Osteoblast (primary cell): ENCODE measurements at regions not wholly inside any gene's neighbourhood (a gene's known extent, or its start where the extent isn't known, plus 50 kb on each side); places are given as distances from the start of the nearest gene placed in this dataset.

Source experiments
- DNase-seq: peaks from one replicate; pipeline ENCODE4 v3.0.0; 2011; ENCODE audit warnings: low spot score, mixed read lengths; ENCODE audit not compliant: insufficient read length; ENCODE audit errors: missing footprints
- H2AFZ ChIP-seq: 2 replicates; pipeline ENCODE4 v1.6.0; 2011; ENCODE audit warnings: mild to moderate bottlenecking, low read length
- H3K27ac ChIP-seq: 2 replicates; pipeline ENCODE4 v1.5.1; 2011; ENCODE audit warnings: mild to moderate bottlenecking, low read depth, low read length, moderate library complexity
- H3K27me3 ChIP-seq: 2 replicates; pipeline ENCODE4 v1.6.0; 2012; ENCODE audit warnings: mild to moderate bottlenecking, control low read depth, inconsistent platforms, low read length, moderate library complexity; ENCODE audit not compliant: insufficient read depth
- H3K36me3 ChIP-seq: 2 replicates; pipeline ENCODE4 v1.5.1; 2011; ENCODE audit warnings: mild to moderate bottlenecking, low read length, control low read depth, moderate library complexity; ENCODE audit not compliant: insufficient read depth
- H3K4me1 ChIP-seq: 2 replicates; pipeline ENCODE4 v1.5.1; 2011; ENCODE audit warnings: mild to moderate bottlenecking, low read length, control low read depth, moderate library complexity; ENCODE audit not compliant: insufficient read depth
- H3K4me2 ChIP-seq: 2 replicates; pipeline ENCODE4 v1.6.0; 2011; ENCODE audit warnings: mild to moderate bottlenecking, low read length; ENCODE audit not compliant: insufficient read depth
- H3K4me3 ChIP-seq: fragments of 200-600 bp; sonication (generic); 3 replicates; pipeline ENCODE4 v1.5.1; 2012; ENCODE audit warnings: mild to moderate bottlenecking, low read length, inconsistent platforms; ENCODE audit not compliant: insufficient read depth
- H3K79me2 ChIP-seq: 2 replicates; pipeline ENCODE4 v1.6.0; 2012; ENCODE audit warnings: mild to moderate bottlenecking, low read length, control low read depth, inconsistent platforms; ENCODE audit not compliant: insufficient read depth
- H3K9me3 ChIP-seq: 2 replicates; pipeline ENCODE4 v1.5.1; 2011; ENCODE audit warnings: low read depth, low read length, control low read depth
- H4K20me1 ChIP-seq: 2 replicates; pipeline ENCODE4 v1.6.0; 2012; ENCODE audit warnings: mild to moderate bottlenecking, low read length, control low read depth; ENCODE audit not compliant: insufficient read depth
- CTCF ChIP-seq: IDR thresholded peaks from 2 replicates; pipeline ENCODE4 v1.5.1; 2011; ENCODE audit warnings: mild to moderate bottlenecking, low read depth, low read length, moderate library complexity; ENCODE audit errors: extremely low read depth

GRCh38 chr20:63128367-63128766 lies 87.6 kb downstream of the YTHDF1 start:
- Histone ChIP-seq H3K27ac (no peak overlapping the region), H3K9me3 (no peaks in the 10 kb centered on the region), H3K27me3 (peaks cover 11% of the 10 kb centered on the region), H2AFZ (no peak overlapping the region), H3K36me3 (no peaks in the 10 kb centered on the region), H3K4me2 (no peak overlapping the region), H3K4me1 (no peaks in the 10 kb centered on the region), H3K79me2 (no peaks in the 10 kb centered on the region), H4K20me1 (no peaks in the 10 kb centered on the region), H3K4me3 (no peak overlapping the region)
- TF ChIP-seq CTCF, result no peak
- peak; percentile 77 for DNase-seq

- Histone ChIP-seq H3K27me3 (peaks cover 11% of the 10 kb centered on the region), H3K36me3 (no peaks in the 10 kb centered on the region), H3K4me3 (no peak overlapping the region), H3K9me3 (no peaks in the 10 kb centered on the region), H3K27ac (no peak overlapping the region), H3K79me2 (no peaks in the 10 kb centered on the region), H2AFZ (no peak overlapping the region), H4K20me1 (no peaks in the 10 kb centered on the region), H3K4me2 (no peak overlapping the region), H3K4me1 (no peaks in the 10 kb centered on the region)
- no peak for TF ChIP-seq CTCF
- peak; percentile 35 for DNase-seq
Measured at GRCh38 chr20:63127700-63128364, 88.1 kb downstream of the YTHDF1 start.

GRCh38 chr20:63126876-63127699 lies 88.8 kb downstream of the YTHDF1 start:
- Histone ChIP-seq H3K79me2 (no peaks in the 10 kb centered on the region), H4K20me1 (no peaks in the 10 kb centered on the region), H3K36me3 (no peaks in the 10 kb centered on the region), H3K27ac (no peak overlapping the region), H3K27me3 (peaks cover 11% of the 10 kb centered on the region), H3K9me3 (no peaks in the 10 kb centered on the region), H2AFZ (no peak overlapping the region), H3K4me1 (no peaks in the 10 kb centered on the region), H3K4me3 (no peak overlapping the region), H3K4me2 (no peak overlapping the region)
- peak; percentile 81 for DNase-seq
- TF ChIP-seq CTCF, result no peak
